A549 (cell line): ENCODE measurements at regions not wholly inside any gene's neighbourhood (a gene's known extent, or its start where the extent isn't known, plus 50 kb on each side); places are given as distances from the start of the nearest gene placed in this dataset.

Experiments
- ATAC-seq, 2 experiments: fragments of 200-7000 bp in 1 of 2; fragments of >200 bp in 1 of 2; cut with Nextera tagmentation in 1 of 2; cut with Tn5 transposase in 1 of 2; 3 replicates each; pipeline versions ENCODE4 v1.8.0 to v1.9.1; 2018 to 2020; ENCODE audit warnings: mild to moderate bottlenecking in 1 of 2, moderate library complexity in 1 of 2
- CTCF ChIA-PET: fragments of 300-600 bp; sonication (Branson Sonifier 250); formaldehyde crosslinking; extraction: SDS; loops from one replicate; lab custom pipeline; 2021; ENCODE audit warnings: antibody characterized with exemption, inconsistent platforms; lab: Yijun Ruan, JAX
- POLR2A ChIA-PET: fragments of 350-600 bp; formaldehyde crosslinking; extraction: SDS; loops from one replicate; lab custom pipeline; 2021; ENCODE audit warnings: antibody characterized with exemption, inconsistent platforms; lab: Yijun Ruan, JAX
- DNase-seq, 2 experiments: peaks; one replicate each; pipeline versions ENCODE4 v3.0.0 to v3.0.0-alpha.2; 2011 to 2016; ENCODE audit warnings: low read depth in 1 of 2, low spot score in 1 of 2
- FAIRE-seq: peaks from 2 replicates; lab custom pipeline; 2011; peaks lifted over from hg19 to GRCh38; lab: Jason Lieb, UNC
- H3K27ac ChIP-seq, 2 experiments: fragments of >200 bp; sonication (Bioruptor Twin); formaldehyde crosslinking; 3 replicates each; pipeline ENCODE4 v1.5.1; 2016 to 2017
- H3K4me1 ChIP-seq: fragments of >200 bp; sonication (Bioruptor Twin); formaldehyde crosslinking; 3 replicates; pipeline ENCODE4 v1.6.1; 2016
- H3K4me2 ChIP-seq: fragments of >200 bp; sonication (Bioruptor Twin); formaldehyde crosslinking; 3 replicates; pipeline ENCODE4 v1.6.1; 2016
- H3K4me3 ChIP-seq: fragments of >200 bp; sonication (Bioruptor Twin); formaldehyde crosslinking; 3 replicates; pipeline ENCODE4 v1.5.1; 2016
- H3K9me3 ChIP-seq: fragments of >200 bp; sonication (Bioruptor Twin); formaldehyde crosslinking; 3 replicates; pipeline ENCODE4 v1.6.1; 2016
- CEBPB ChIP-seq, 2 experiments: fragments of >200 bp in 1 of 2; sonication (Bioruptor Twin) in 1 of 2; formaldehyde crosslinking in 1 of 2; IDR thresholded peaks; 2 replicates each; pipeline ENCODE4 v1.6.1; 2012 to 2016
- FOSL2 ChIP-seq, 2 experiments: fragments of 450-650 bp in 1 of 2; fragments of >200 bp in 1 of 2; sonication (Bioruptor Twin) in 1 of 2; formaldehyde crosslinking; IDR thresholded peaks; 2 replicates each; pipeline versions ENCODE4 v1.5.0 to v1.6.1; 2016 to 2020; ENCODE audit warnings: mild to moderate bottlenecking in 1 of 2, moderate library complexity in 1 of 2
- GATA3 ChIP-seq: IDR thresholded peaks from 2 replicates; pipeline ENCODE4 v1.6.1; 2012; ENCODE audit warnings: borderline replicate concordance
- HEYL ChIP-seq: fragments of 250-450 bp; sonication (Bioruptor Pico); IDR thresholded peaks from 2 replicates; pipeline ENCODE4 v1.8.0; 2021; ENCODE audit warnings: mild to moderate bottlenecking, moderate library complexity
- HMGXB4 ChIP-seq: fragments of 250-450 bp; sonication (Bioruptor Pico); IDR thresholded peaks from 2 replicates; pipeline ENCODE4 v1.5.0; 2021; ENCODE audit warnings: mild to moderate bottlenecking, moderate library complexity, borderline replicate concordance
- HOXB5 ChIP-seq: fragments of 250-450 bp; sonication (Bioruptor Pico); IDR thresholded peaks from 2 replicates; pipeline ENCODE4 v1.5.0; 2020; ENCODE audit warnings: mild to moderate bottlenecking, moderate library complexity
- KDM1A ChIP-seq: fragments of 200-600 bp; sonication (generic); IDR thresholded peaks from 2 replicates; pipeline ENCODE4 v1.6.1; 2016; ENCODE audit warnings: low read depth, mild to moderate bottlenecking
- MAFK ChIP-seq: fragments of 450-650 bp; IDR thresholded peaks from 2 replicates; pipeline ENCODE4 v1.6.1; 2014; ENCODE audit not compliant: partially characterized antibody
- MAX ChIP-seq: IDR thresholded peaks from 2 replicates; pipeline ENCODE4 v1.6.1; 2012
- MYC ChIP-seq: IDR thresholded peaks from 2 replicates; pipeline ENCODE4 v1.6.1; 2012; ENCODE audit warnings: mild to moderate bottlenecking, inconsistent platforms, low read length, improper control_type of control experiment, borderline replicate concordance
- NFE2L2 ChIP-seq: fragments of 150-350 bp; conservative IDR thresholded peaks from 2 replicates; pipeline ENCODE4 v1.6.1; 2014; ENCODE audit warnings: low read length
- PHF8 ChIP-seq: fragments of 200-600 bp; sonication (generic); IDR thresholded peaks from 2 replicates; pipeline ENCODE4 v1.6.1; 2016; ENCODE audit warnings: low read depth, mild to moderate bottlenecking, antibody characterized with exemption, moderate library complexity, borderline replicate concordance
- ZC3H11A ChIP-seq: fragments of 450-650 bp; IDR thresholded peaks from 2 replicates; pipeline ENCODE4 v1.6.1; 2014; ENCODE audit warnings: antibody characterized with exemption, mild to moderate bottlenecking
- WGBS: methylation state at CpG from one replicate; pipeline ENCODE4 v1.1.6; 2017; ENCODE audit errors: missing lambda C conversion rate; 5-methylcytosine and 5-hydroxymethylcytosine counted together

GRCh38 chr18:45156946-45157345 is 458.3 kb upstream of the SLC14A2 start (continued):
- no peak for TF ChIP-seq HMGXB4 (CRISPR knock-in tag)
- no peak for TF ChIP-seq HOXB5 (CRISPR knock-in tag)
- TF ChIP-seq PHF8, result no peak

- TF ChIP-seq HEYL (CRISPR knock-in tag), result no peak
- TF ChIP-seq, all 56 proteins: peak for 0
- H3K9me3 ChIP-seq, result no peaks in the 10 kb centered on the region
- H3K4me3 ChIP-seq, result no peak overlapping the region
- POLR2A ChIA-PET, result no interaction called here
- ATAC-seq, result no peak
- no peak for DNase-seq
- CTCF ChIA-PET, result no interaction called here
- no peak overlapping the region for H3K27ac ChIP-seq
- no peaks in the 10 kb centered on the region for H3K4me1 ChIP-seq
- no peak for FAIRE-seq
- H3K4me2 ChIP-seq, result no peak overlapping the region
- WGBS, result 5% methylated on average over 1 of the region's 1 CpG
These were observed 457.7 kb upstream of the SLC14A2 start for GRCh38 chr18:45157576-45157975.

- POLR2A ChIA-PET, result no interaction called here
- TF ChIP-seq CEBPB (IDR thresholded peaks at IDR 0.05) (no peak), NFE2L2 (no peak), HEYL (CRISPR knock-in tag) (no peak), KDM1A (no peak), GATA3 (no peak)
These were observed 453.4 kb upstream of the SLC14A2 start for GRCh38 chr18:45161850-45162249.

GRCh38 chr18:45163871-45164270 is 451.4 kb upstream of the SLC14A2 start:
- POLR2A ChIA-PET, result no interaction called here
- WGBS, result 40% methylated on average over 2 of the region's 2 CpGs
- no peak overlapping the region for H3K27ac ChIP-seq

More at GRCh38 chr18:45161850-45162249, 453.4 kb upstream of the SLC14A2 start:
- H3K9me3 ChIP-seq, result no peaks in the 10 kb centered on the region
- no peak overlapping the region for H3K27ac ChIP-seq
- no peak overlapping the region for H3K4me2 ChIP-seq
- WGBS, result 71% methylated on average over 6 of the region's 6 CpGs
- peaks cover 9% of the 10 kb centered on the region for H3K4me1 ChIP-seq
- no peak for ATAC-seq
- DNase-seq, result no peak
- FAIRE-seq, result no peak
- CTCF ChIA-PET, result no interaction called here
- no peak overlapping the region for H3K4me3 ChIP-seq

GRCh38 chr18:45164551-45164950 is 450.7 kb upstream of the SLC14A2 start:
- no peak for DNase-seq
- WGBS, result 0% methylated on average over 1 of the region's 1 CpG
- TF ChIP-seq MAFK (peak; percentile 31), MAX (no peak)
- TF ChIP-seq, all 56 proteins: peak for 1
- no peaks in the 10 kb centered on the region for H3K9me3 ChIP-seq
- H3K4me2 ChIP-seq, result no peak overlapping the region
- no peak overlapping the region for H3K27ac ChIP-seq
- H3K4me1 ChIP-seq, result peaks cover 27% of the 10 kb centered on the region
- FAIRE-seq, result no peak
- ATAC-seq, result no peak
- ChIA-PET CTCF (interaction anchor here (0.6 kb wide), 1 partner anchor 221 kb away, joined by 3 read pairs; no protein-coding TSS in a partner anchor), POLR2A (no interaction called here)
- no peak overlapping the region for H3K4me3 ChIP-seq

More at GRCh38 chr18:45163871-45164270, 451.4 kb upstream of the SLC14A2 start:
- no peak overlapping the region for H3K4me2 ChIP-seq
- no peak for TF ChIP-seq FOSL2 (IDR thresholded peaks at IDR 0.05)
- no peak for TF ChIP-seq FOSL2 (CRISPR knock-in tag; IDR thresholded peaks at IDR 0.05)
- no peak for TF ChIP-seq CEBPB (IDR thresholded peaks at IDR 0.05)
- TF ChIP-seq MYC, result no peak
- no peak for TF ChIP-seq ZC3H11A
- H3K4me3 ChIP-seq, result no peak overlapping the region
- CTCF ChIA-PET, result no interaction called here
- H3K4me1 ChIP-seq, result peaks cover 20% of the 10 kb centered on the region
- DNase-seq (no peak), ATAC-seq (no peak), FAIRE-seq (no peak)
- no peaks in the 10 kb centered on the region for H3K9me3 ChIP-seq
